ENCODE measurements at regions not wholly inside any gene's neighbourhood (a gene's known extent, or its start where the extent isn't known, plus 50 kb on each side); places are given as distances from the start of the nearest gene placed in this dataset.

DNA sequence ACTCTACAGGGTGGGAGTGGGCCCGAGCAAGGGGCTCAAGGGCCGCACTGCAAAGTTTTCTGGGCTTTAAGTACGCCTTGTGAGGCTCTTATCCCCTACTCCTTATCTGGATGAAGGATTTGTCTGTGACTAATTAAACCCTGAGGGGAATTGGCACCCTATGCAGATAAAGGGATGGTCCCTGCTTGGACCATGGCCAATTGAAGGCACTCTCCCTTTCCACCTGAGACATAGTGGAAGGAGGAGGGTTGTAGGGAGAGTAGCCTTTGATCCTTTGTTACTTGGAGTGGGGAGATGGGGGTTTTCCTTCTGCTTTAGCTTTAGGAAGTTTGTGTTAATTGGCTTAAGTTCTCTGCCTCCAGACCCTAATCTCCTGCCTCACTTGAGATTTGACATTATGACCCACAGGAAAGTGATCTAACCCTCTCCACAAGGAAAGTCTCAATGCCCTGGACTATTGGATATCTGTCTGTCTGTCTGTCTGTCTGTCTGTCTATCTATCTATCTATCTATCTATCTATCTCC is 1158.8 kb upstream of the SORCS1 start:
- TF ChIP-seq, protein P1, sequence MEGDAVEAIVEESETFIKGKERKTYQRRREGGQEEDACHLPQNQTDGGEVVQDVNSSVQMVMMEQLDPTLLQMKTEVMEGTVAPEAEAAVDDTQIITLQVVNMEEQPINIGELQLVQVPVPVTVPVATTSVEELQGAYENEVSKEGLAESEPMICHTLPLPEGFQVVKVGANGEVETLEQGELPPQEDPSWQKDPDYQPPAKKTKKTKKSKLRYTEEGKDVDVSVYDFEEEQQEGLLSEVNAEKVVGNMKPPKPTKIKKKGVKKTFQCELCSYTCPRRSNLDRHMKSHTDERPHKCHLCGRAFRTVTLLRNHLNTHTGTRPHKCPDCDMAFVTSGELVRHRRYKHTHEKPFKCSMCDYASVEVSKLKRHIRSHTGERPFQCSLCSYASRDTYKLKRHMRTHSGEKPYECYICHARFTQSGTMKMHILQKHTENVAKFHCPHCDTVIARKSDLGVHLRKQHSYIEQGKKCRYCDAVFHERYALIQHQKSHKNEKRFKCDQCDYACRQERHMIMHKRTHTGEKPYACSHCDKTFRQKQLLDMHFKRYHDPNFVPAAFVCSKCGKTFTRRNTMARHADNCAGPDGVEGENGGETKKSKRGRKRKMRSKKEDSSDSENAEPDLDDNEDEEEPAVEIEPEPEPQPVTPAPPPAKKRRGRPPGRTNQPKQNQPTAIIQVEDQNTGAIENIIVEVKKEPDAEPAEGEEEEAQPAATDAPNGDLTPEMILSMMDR (IDR thresholded peaks at IDR 0.05) = no peak
- no peak for TF ChIP-seq POLR2A (IDR thresholded peaks at IDR 0.05)
- no peak for TF ChIP-seq POLR2AphosphoS5 (IDR thresholded peaks at IDR 0.05)

All from upper lobe of left lung (tissue), 4 donors.